ENCODE measurements at regions not wholly inside any gene's neighbourhood (a gene's known extent, or its start where the extent isn't known, plus 50 kb on each side); places are given as distances from the start of the nearest gene placed in this dataset.

DNA sequence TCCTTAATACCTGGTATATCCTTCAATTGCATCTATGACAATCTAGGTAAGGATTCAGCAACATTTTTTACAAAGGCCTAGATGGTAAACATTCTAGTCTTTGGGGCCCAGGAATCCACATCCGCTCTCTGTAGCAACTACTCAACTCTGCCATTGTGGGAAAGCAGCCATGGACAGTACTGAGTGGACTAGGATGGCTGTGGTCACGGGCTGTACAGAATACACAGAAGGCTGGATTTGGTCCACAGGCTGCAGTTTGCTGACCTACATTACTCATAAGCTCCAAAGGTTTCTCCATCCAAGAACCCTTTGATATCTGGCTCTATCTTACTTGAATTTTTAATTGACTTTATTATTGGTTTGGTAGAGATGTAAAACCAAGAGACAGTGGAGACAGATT lies 418.3 kb upstream of the LRRTM1 start:
- H2AFZ ChIP-seq (ENCODE audit: low read length), result no peak overlapping the region
- no peak overlapping the region for H3K27ac ChIP-seq (ENCODE audit: insufficient read depth, low read length)
- no peak for DNase-seq (ENCODE audit: low read depth in 2 of 2)
- H3K9me3 ChIP-seq (ENCODE audit: control insufficient read depth, insufficient read depth, low read depth, low read length), result no peaks in the 10 kb centered on the region
- no peak overlapping the region for H3K9ac ChIP-seq (ENCODE audit: insufficient read depth, low read length)
- no peaks in the 10 kb centered on the region for H3K79me2 ChIP-seq (ENCODE audit: control insufficient read depth, insufficient read depth, low read length)
- TF ChIP-seq, protein P1, sequence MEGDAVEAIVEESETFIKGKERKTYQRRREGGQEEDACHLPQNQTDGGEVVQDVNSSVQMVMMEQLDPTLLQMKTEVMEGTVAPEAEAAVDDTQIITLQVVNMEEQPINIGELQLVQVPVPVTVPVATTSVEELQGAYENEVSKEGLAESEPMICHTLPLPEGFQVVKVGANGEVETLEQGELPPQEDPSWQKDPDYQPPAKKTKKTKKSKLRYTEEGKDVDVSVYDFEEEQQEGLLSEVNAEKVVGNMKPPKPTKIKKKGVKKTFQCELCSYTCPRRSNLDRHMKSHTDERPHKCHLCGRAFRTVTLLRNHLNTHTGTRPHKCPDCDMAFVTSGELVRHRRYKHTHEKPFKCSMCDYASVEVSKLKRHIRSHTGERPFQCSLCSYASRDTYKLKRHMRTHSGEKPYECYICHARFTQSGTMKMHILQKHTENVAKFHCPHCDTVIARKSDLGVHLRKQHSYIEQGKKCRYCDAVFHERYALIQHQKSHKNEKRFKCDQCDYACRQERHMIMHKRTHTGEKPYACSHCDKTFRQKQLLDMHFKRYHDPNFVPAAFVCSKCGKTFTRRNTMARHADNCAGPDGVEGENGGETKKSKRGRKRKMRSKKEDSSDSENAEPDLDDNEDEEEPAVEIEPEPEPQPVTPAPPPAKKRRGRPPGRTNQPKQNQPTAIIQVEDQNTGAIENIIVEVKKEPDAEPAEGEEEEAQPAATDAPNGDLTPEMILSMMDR (conservative IDR thresholded peaks at IDR 0.05 in 1 of 2, IDR thresholded peaks at IDR 0.05 in 1 of 2; ENCODE audit: low read depth in 1 of 2, low read length in 2 of 2), result no peak
- TF ChIP-seq EZH2 (IDR thresholded peaks at IDR 0.05; ENCODE audit: low read length, missing control alignments), result no peak
- H3K4me2 ChIP-seq (ENCODE audit: extremely low read depth, insufficient read depth, low read length), result no peak overlapping the region
- H3K27me3 ChIP-seq (ENCODE audit: control insufficient read depth, insufficient read depth, low read length), result no peaks in the 10 kb centered on the region
- H3K36me3 ChIP-seq (ENCODE audit: control insufficient read depth, insufficient read depth, low read length), result no peaks in the 10 kb centered on the region
- no peaks in the 10 kb centered on the region for H4K20me1 ChIP-seq (ENCODE audit: control insufficient read depth, extremely low read depth, insufficient read depth, low read length)
- H3K4me1 ChIP-seq (ENCODE audit: control insufficient read depth, extremely low read depth, insufficient read depth, low read length), result no peaks in the 10 kb centered on the region
- no peak overlapping the region for H3K4me3 ChIP-seq (replicated peaks in 1 of 4; ENCODE audit: control extremely low read depth in 1 of 4, insufficient read depth in 1 of 4, low read depth in 3 of 4, low read length in 4 of 4)

DNA sequence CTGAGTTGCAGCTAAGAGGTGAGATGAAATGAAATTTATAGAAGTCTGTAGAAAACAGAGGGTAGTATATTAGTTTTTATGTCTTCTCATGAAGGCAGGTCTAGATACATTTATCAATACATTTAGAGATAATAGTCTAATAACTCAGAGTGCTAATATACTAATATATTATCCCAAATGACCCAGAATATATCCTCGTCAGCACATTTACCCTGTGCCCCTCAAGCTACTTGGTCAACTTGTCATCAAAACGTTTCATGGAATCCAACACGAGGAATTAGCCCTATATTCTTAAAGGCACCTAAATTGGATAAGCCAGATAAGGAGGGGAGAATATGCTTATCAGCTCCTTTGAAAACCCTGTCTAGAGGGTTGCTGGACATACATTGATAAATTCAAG lies 415.1 kb upstream of the LRRTM1 start:
- Histone ChIP-seq H3K4me2 (ENCODE audit: extremely low read depth, insufficient read depth, low read length) (no peak overlapping the region), H3K27ac (ENCODE audit: insufficient read depth, low read length) (no peak overlapping the region), H3K9me3 (ENCODE audit: control insufficient read depth, insufficient read depth, low read depth, low read length) (no peaks in the 10 kb centered on the region), H2AFZ (ENCODE audit: low read length) (no peak overlapping the region), H3K79me2 (ENCODE audit: control insufficient read depth, insufficient read depth, low read length) (no peaks in the 10 kb centered on the region), H3K4me3 (replicated peaks in 1 of 4; ENCODE audit: control extremely low read depth in 1 of 4, insufficient read depth in 1 of 4, low read depth in 3 of 4, low read length in 4 of 4) (no peak overlapping the region), H3K4me1 (ENCODE audit: control insufficient read depth, extremely low read depth, insufficient read depth, low read length) (no peaks in the 10 kb centered on the region), H3K36me3 (ENCODE audit: control insufficient read depth, insufficient read depth, low read length) (no peaks in the 10 kb centered on the region), H3K9ac (ENCODE audit: insufficient read depth, low read length) (no peak overlapping the region), H4K20me1 (ENCODE audit: control insufficient read depth, extremely low read depth, insufficient read depth, low read length) (no peaks in the 10 kb centered on the region), H3K27me3 (ENCODE audit: control insufficient read depth, insufficient read depth, low read length) (no peaks in the 10 kb centered on the region)
- no peak for TF ChIP-seq EZH2 (IDR thresholded peaks at IDR 0.05; ENCODE audit: low read length, missing control alignments)
- TF ChIP-seq, protein P1 (conservative IDR thresholded peaks at IDR 0.05 in 1 of 2, IDR thresholded peaks at IDR 0.05 in 1 of 2; ENCODE audit: low read depth in 1 of 2, low read length in 2 of 2), result no peak
- no peak for DNase-seq (ENCODE audit: low read depth in 2 of 2)

DNA sequence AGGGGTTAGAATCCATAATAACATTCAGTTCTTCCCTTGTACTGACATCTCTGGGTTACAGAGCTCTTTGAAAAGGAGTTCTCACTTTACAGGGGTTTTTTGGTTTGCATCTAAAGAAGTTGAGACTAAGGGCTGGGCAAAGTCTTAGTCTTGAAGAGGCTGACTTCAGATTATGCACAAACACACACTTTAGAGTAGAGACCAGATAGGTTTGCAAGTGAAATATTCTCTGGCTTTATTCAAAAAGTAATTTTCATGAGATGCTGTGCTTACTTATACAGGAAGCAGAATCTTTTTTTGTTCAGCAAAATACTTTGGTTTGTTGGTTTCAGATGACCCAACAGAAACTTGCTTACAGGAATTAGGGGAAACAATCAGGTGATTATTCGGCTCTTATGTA lies 410.9 kb upstream of the LRRTM1 start:
- H3K4me2 ChIP-seq (ENCODE audit: extremely low read depth, insufficient read depth, low read length), result no peak overlapping the region
- no peaks in the 10 kb centered on the region for H3K36me3 ChIP-seq (ENCODE audit: control insufficient read depth, insufficient read depth, low read length)
- H3K27me3 ChIP-seq (ENCODE audit: control insufficient read depth, insufficient read depth, low read length), result no peaks in the 10 kb centered on the region
- H3K27ac ChIP-seq (ENCODE audit: insufficient read depth, low read length), result no peak overlapping the region
- no peaks in the 10 kb centered on the region for H3K9me3 ChIP-seq (ENCODE audit: control insufficient read depth, insufficient read depth, low read depth, low read length)
- TF ChIP-seq, protein P1 (conservative IDR thresholded peaks at IDR 0.05 in 1 of 2, IDR thresholded peaks at IDR 0.05 in 1 of 2; ENCODE audit: low read depth in 1 of 2, low read length in 2 of 2), result no peak
- TF ChIP-seq EZH2 (IDR thresholded peaks at IDR 0.05; ENCODE audit: low read length, missing control alignments), result no peak
- no peaks in the 10 kb centered on the region for H3K4me1 ChIP-seq (ENCODE audit: control insufficient read depth, extremely low read depth, insufficient read depth, low read length)
- H4K20me1 ChIP-seq (ENCODE audit: control insufficient read depth, extremely low read depth, insufficient read depth, low read length), result no peaks in the 10 kb centered on the region
- H3K79me2 ChIP-seq (ENCODE audit: control insufficient read depth, insufficient read depth, low read length), result no peaks in the 10 kb centered on the region
- no peak overlapping the region for H3K9ac ChIP-seq (ENCODE audit: insufficient read depth, low read length)
- H2AFZ ChIP-seq (ENCODE audit: low read length), result no peak overlapping the region
- H3K4me3 ChIP-seq (replicated peaks in 1 of 4; ENCODE audit: control extremely low read depth in 1 of 4, insufficient read depth in 1 of 4, low read depth in 3 of 4, low read length in 4 of 4), result no peak overlapping the region
- DNase-seq (ENCODE audit: low read depth in 2 of 2), result no peak

Data from fibroblast of lung (primary cell).